C4-2B (cell line): ENCODE measurements at regions not wholly inside any gene's neighbourhood (a gene's known extent, or its start where the extent isn't known, plus 50 kb on each side); places are given as distances from the start of the nearest gene placed in this dataset.

ENCODE experiments used
- ZFX ChIP-seq: fragments of 450-650 bp; IDR thresholded peaks from 2 replicates; pipeline ENCODE4 v1.6.1; 2017
- TF ChIP-seq, protein P1 (sequence below): fragments of 450-650 bp; conservative IDR thresholded peaks from 2 replicates; pipeline ENCODE4 v1.5.1; 2017; ENCODE audit warnings: mild to moderate bottlenecking

DNA sequence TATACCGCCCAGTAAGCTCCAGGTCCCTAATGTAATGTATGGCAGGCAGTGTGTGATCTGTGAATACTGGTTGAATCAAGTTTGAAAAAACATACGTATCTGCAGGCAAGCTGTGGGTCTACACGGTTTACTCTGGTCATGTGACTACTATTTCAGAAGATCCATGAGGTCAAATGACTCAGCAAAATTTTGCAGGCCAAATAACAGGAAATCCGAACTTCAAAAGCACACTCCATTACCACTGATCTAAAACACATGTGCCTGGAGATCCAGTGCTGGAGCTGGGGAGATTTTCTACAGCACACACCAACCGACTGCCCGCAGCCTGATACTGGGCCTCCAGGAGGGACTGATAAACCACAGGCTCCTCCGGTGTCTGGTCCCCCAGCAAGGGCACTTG, 64.5 kb upstream of the SLC44A3 start:
- TF ChIP-seq, protein P1, sequence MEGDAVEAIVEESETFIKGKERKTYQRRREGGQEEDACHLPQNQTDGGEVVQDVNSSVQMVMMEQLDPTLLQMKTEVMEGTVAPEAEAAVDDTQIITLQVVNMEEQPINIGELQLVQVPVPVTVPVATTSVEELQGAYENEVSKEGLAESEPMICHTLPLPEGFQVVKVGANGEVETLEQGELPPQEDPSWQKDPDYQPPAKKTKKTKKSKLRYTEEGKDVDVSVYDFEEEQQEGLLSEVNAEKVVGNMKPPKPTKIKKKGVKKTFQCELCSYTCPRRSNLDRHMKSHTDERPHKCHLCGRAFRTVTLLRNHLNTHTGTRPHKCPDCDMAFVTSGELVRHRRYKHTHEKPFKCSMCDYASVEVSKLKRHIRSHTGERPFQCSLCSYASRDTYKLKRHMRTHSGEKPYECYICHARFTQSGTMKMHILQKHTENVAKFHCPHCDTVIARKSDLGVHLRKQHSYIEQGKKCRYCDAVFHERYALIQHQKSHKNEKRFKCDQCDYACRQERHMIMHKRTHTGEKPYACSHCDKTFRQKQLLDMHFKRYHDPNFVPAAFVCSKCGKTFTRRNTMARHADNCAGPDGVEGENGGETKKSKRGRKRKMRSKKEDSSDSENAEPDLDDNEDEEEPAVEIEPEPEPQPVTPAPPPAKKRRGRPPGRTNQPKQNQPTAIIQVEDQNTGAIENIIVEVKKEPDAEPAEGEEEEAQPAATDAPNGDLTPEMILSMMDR = no peak
- no peak for TF ChIP-seq ZFX
